HG02970 (cell line): ENCODE measurements at regions not wholly inside any gene's neighbourhood (a gene's known extent, or its start where the extent isn't known, plus 50 kb on each side); places are given as distances from the start of the nearest gene placed in this dataset.

ENCODE experiments used
- ATAC-seq: cut with Tn5 transposase; IDR thresholded peaks from one replicate; pipeline ENCODE4 v1.9.1; 2021; ENCODE audit warnings: mild to moderate bottlenecking, moderate library complexity, moderate number of reproducible peaks; ENCODE audit not compliant: unreplicated experiment, low FRiP score

DNA sequence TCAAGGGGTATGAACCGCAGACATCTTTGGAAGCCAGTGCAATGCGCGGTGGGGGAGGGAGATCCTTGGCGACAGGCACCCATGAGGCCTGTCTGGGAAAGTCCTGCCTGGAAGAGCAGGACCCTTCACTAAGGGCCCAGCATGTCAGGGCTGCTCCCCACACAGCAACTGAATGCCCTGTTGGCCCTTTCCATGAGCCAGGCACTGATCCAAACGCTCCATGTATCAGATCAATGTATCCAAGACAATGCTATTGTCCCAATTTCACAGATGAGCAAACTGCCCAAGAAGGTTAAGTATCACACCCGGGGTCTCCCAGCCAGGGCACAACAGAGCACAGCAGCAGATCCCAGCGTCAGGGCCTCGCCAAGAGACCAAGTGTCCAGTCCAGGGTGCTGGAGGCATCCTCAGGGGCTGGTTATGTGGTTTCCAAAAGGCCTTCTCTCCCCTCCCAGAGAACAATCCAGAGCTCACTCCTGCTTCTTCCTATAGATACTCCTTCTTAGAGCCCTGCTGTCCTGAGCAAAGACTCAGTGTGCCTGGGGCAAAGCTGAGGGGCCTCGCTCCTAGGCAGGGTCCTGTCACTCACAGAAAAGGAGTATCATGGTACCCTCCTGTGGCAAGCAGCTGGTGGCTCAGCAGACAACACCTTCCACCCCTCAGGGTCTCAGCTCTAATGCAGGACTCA lies 328.0 kb downstream of the NPHP4 start:
- no peak for ATAC-seq

DNA sequence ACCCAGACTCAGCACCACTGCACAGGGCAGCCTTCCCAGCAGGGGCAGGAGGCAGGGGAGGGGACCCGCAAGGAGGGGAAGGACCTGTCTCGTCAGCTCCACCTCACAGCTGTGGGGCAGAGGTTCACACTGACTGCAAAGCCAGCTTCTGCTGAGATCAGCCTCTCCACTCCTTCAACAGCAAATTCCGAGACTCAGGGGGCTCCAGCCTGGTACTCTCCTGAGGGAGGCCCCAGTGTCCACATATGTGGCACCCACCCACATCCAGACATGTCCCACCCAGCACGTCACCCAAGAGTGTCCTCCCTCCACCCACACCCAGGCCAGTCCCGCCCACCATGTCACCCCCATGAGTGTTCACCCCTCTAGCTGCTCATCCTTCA lies 329.5 kb downstream of the NPHP4 start:
- no peak for ATAC-seq

DNA sequence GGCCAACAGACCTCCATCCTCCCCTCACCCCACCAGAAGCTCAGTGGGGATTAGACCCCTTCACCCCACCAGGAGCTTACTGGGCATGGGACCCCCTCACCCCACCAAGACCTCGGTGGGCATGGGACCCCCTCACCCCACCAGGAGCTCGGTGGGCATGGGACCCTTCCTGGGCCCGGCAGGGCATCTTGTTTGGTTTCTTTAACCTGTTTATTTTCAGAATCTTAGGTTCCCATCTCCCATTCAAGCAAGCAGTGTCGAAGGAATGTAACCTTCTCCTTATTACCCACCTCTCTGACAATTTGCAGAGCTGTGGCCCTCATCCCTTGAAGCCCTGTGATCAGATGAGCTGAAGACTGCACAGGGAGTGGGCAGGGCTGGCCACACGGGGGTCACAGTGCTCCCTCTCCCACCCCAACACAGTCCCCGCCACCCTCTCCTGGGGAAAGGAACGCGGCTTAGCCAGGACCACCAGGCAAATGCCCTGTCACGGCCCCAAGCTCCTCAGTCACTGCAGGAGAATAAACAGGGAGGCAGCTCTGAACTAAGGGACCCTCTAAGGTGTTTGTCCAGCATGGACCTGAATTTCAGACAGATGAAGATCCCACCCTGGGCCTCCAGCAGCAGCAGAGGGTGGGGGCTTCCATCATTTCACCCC lies 330.0 kb downstream of the NPHP4 start:
- ATAC-seq, result no peak

DNA sequence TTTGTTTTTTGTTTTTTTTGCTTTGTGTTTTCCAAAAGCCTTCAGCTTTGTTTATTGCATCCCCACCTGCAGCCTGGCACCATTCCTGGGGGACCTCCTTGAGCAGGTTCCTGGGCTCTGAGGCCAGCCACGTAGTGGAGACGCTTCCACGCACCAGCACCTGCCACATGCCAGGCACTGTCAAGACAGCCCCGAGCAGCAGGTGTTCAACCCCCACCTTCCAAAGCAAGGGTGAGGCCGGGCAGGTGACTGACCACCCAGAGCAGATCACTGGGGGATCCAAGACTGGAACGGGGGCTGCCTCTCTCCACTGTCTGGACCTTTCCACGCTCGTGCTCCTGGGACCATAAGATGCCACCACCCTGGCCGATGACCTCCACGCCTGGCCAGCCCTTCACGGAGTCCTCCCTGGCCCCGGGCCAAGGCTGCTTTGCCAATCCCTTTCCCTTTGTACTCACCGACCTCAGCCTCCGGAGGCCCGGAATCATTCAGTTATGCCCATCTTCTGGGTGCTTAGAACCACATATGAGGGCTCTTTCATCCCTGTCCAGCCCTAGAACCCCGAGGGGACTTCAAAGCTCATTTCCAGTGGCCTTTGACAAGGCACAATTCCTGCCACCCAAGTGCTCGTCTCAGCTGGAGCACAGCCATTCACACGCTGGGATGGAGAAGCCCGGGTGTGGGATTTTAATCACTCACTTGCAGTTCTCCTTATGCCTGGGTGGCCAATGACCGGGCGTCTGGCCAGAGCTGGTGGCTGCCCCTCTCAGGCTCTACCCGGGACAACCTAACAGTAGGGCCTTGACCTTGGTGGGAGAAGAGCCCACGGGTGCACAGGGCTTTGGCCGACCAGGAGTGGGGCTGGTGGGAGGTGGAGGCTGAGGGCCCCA lies 330.8 kb downstream of the NPHP4 start:
- no peak for ATAC-seq

DNA sequence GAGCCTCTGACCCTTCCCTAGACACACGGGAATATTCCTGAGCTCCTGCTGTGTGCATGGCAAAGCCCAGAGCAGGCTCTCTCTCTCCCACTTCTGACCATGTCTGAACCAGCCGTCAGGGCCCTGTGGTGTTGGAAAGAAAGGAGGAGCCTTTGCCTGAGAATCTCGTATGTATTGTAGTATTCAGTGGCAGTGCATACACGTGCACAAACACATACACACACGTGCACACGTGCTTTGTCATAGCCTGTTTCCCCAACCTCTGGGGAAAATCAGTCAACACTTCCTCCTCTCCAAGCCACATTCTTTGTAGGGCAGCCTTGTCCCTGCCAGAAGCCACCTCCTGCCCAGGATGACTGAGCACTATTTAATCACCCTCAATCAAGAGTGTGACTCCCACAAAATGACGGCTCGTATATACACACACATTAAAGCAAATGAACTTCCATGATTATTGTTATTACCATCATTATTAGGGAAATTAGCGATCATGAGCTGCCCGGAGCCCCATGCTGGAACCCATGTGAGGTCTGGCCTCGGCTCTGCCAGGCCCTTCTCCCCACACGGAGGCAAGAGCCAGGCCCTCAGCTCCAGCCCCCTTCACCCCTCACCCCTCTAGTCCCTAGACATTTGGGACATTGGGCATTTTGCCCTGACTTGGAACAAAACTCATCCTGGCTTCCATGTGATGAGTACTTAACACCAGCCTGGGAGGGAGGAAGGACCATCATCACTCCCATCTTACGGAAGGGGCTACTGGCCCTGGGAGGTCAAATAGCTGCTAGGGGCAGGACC lies 331.9 kb downstream of the NPHP4 start:
- ATAC-seq, result no peak

DNA sequence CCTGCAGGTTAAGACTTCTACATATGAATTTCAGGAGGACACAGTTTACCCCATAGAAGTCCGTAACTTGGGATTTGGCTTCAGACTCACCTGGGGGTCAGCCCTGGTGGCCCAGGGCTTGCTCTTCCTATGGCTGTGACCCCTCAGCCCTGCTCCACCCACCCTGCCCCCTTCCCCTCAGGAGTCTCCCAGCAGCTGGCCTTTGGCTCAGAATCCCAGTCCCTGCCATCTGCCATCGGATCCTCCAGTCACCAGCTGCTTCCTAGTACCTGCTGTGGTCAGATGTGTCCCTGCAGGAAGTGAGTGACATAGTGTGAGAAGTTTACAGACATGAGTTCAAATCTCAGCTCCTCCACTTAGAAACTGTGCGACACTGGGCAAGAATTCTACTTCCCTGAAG lies 332.6 kb downstream of the NPHP4 start:
- ATAC-seq, result no peak

DNA sequence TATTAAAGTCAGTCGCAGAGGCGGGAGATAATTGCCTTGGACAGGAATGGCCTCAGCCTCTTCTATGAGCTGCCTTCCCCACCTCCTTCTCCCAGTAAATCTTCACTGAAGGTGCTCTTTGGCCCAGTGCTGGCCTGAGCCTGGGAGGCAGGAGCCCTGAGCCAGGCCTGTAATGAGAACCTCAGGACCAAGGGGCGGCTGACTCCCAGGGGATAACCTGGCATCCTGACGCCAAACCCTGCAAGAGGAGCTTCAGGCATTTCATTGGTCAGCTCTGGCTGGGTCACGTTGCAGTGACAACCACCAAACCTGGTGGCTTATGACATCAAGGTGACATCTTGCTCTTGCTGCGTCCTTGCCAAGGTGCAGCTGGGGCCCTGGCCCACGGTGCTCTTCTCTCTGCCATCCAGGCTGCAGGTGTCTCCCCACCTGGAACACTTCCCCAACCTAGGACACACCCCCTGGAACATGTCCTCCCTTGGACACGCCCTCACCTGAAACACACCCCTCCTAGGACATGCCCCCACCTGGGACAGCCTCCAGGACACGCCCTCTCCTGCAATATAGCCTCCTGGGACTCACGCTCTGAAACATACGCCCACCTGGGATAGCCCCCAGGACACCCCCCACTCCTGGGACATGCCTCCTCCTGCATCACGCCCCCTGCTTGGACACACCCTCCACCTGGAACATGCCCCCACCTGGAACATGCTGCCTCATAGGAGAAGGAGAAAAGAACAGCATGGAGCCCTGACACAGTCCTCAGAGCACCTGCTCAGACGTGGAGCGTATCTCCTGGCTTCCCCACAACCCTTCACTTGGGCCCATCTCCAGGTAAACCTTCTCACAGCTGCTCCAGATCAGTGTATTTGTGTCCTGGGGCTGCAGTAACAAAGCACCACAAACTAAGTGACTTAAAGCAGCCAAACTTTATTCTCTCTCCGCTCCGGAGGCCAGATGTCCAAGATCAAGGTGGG lies 333.6 kb downstream of the NPHP4 start:
- no peak for ATAC-seq

DNA sequence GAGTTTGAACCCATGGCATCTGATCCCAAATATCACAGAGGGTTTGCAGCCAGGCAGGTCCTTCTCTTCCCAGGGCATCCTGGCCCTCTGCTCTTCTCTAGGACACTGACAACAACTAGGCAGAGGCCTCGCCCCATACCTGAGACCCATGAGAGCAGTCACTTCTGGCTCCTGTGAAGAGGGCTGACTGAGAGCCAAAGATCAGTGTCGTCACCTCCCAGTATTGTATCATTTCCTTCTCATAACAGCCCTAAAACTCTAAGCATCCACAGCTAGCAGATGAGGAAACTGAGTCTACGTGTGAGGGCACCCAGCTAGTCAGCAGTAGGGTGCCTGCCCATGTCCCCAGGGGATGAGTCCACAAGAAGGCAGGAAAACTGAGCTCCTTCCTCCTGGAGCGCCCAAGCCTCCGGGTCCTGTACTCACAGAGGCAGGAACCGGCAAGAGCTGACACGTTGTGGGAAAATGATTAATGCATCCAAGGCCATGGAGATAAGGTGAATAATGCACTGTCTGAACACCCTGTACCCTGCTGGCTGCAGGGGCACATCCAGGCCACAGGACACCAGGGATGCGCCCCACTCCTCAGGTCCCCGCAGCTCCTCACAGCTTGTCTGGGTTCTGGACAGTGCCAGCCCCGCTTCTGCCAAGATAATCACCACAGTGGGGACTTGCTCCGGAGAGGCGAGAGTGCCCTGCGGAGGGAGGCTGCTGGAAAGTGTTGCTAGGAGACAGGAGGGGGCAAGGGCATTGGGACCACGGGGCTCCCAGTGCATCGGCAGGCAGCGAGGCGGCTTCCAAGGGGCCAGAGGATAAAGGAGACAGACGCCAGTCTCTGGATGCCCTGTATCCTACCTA lies 340.0 kb downstream of the NPHP4 start:
- no peak for ATAC-seq

DNA sequence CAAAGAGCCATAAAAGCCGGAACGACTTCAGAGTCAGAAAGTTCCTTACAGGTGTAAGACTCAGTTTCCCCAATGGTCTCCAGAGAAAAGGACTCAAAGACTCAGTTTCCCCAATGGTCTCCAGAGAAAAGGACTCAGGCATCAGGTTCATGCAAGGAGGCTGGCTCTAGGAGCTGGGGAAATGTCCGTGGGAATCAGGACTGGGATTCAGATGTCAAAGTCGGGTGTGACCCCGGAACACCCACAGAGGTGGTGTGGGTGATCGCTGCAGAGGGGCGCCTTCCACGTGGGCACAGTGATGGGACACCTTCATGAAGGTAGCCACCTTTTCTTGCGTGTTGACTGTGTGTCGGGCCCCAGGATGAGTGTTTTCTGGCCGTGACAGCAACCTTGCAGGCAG lies 340.8 kb downstream of the NPHP4 start:
- ATAC-seq, result no peak

DNA sequence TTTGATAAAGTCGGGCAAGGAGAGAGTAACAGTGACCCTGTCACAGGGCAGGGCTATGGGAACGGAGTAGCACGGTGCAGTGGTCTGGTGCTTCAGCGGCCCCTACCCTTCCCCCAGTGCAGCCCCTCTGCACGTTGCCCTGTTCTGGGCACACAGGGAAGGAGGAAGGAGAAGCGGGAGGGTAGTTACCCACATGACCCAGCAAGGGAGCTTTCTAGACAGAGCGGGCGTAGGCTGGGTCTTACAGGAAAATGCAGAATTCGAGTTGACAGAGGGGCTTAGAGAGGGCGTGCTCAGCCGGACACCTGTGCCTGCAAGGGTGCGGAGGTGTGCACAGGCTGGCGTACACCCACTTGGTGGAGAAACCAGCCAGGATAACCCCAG lies 341.2 kb downstream of the NPHP4 start:
- no peak for ATAC-seq

DNA sequence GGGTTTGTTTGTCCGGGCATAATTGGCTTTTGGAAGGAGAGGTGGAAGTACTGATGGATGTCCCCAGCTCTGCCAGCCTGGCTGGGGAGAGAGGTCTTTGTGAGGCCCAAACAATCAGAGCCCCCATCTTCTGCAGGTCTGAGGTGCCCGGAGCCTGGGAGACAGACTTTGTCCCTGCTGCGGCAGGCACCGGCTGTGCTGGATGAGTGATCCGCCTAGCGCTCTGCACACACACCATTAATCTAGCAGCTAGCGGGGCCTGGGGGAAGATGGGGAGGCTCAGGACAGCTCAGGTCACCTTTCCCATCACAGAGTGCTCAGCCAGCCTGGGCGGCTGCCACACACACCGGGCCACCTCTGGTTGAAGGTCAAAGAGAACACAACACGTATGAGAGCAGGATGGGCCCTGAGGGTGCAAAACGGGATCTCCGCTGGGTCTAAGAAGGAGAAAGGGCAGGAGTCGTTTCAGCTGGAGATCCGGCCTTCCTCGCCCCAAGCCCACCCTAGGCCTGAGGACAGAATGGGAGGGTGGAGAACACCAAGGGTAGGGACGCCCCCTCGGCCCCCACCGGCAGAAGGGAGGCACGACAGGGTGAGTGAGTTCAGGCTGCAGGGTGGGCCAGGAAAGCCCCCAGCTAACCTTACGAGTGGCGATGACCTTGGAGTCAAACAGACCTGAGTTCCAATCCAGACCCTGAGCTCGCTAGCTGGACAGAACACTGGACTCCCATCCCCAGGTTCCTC lies 341.8 kb downstream of the NPHP4 start:
- no peak for ATAC-seq

DNA sequence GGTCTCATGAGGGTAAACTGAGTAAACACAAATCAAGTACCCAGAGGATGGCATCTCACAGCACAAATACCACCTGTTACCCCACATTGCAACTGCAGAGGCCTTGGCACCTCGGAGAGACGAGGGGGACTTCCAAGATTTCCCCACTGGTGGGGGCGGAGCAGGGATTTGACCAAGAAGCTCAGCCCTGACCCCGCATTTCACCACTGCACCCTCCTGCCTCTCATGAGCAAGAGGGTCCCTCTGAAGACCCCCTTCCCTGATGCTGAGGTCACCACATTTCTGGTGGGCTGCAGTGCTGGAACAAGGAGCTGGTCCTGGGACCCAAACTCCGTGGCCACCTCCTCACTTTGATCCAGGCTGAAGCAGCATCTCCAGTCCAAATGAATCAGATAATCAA lies 342.4 kb downstream of the NPHP4 start:
- ATAC-seq, result no peak

DNA sequence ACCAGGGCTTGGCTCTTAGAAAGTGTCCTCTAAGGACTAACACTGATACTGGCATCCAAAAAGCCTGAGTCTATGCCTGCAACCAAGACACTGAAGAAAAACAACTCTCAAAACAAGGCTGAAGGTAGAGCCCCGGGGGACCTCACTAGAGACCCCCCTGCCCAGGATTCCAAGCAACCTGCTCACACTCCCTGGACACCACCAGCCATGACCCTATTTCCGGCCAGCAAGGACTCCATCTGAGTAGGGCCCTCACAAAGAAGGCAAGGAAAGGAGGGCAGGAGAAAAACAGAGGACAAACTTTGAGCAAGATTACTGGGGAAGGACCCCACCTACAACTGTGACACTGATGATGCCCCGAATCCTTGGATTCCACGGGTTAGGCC lies 343.1 kb downstream of the NPHP4 start:
- no peak for ATAC-seq

DNA sequence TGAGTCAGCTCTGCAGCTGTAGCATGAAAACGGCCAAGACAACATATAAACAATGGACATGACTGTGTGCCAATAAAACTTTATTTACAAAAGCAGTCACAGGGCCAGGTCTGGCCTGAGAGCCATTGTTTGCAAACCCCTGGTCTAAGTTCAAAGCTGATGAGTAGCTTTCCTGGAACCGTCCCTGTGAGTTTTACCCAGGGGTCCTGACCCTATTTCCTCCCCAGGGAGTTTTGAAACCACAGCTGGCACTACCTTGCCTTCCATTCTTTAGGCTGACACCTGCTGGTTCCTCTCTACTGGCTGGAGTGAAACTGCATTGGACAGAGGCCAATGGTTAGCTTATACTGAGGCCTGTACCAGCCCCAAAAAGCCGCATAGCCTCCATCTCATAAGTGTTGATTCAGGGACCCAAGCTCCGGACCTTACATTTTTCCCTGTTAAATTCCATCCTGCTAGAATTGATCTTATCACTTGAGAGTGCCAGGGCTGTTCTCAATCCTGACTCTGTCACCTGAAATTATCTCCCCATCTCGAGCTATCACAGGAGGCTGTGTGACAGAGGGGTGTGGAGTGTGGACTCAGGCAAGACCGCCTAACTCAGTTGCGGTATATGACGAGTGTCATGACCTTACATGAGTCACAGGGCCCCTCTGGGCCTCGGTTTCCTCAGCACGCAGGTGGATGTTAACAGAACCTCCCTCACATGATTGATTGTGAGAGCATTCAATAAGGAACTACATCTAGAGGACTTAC lies 343.6 kb downstream of the NPHP4 start:
- no peak for ATAC-seq

DNA sequence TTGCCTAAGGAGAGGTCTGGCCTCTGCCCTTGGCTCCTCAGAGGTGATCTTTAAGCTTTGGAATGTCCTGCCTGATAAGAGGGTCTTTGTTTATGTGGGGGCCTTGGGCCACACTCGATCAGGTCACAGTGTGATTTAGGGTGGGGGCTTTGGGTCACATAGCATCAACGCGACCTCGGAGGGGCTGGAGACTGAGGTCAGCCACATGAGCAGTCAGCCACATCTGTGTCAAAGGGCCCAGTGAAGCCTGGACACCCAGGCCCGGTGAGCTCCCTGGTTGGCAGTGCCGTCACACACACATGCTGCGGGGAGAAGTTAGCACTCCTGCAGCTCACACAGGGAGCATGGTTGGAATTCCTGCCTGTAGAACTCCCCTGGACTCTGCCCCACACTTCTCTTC lies 345.0 kb downstream of the NPHP4 start:
- no peak for ATAC-seq

DNA sequence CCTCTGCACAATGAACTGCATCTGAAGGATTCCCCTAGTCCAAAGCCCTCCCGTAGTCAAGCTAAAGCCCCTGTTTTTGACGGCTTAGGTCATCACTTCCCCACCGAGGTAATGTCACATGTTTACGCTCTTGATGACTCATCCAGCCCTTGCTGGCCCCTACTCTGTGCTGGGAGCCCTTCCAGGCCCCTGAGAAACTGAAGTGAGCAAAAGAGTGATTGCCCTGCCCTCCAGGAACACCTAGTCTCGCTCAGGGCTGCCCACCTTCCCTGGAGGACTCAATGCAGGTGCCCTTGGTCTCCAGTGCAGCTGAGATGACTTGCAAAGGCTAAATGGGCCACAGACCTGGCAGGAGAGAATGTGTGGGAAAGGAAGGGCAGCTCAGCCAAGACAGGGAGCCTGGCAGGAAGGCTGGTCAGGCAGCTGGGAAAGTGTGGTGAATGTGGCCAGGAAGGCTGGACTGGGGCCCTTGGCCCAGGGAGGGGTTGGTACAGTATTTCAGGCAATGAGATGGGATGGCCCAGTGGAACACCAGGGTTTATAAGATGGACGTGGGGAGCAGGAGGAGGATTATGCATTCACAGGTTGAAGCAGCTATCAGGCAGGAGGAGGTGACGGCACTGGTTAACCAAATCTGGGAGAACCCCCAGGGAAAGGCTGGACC lies 345.6 kb downstream of the NPHP4 start:
- no peak for ATAC-seq

DNA sequence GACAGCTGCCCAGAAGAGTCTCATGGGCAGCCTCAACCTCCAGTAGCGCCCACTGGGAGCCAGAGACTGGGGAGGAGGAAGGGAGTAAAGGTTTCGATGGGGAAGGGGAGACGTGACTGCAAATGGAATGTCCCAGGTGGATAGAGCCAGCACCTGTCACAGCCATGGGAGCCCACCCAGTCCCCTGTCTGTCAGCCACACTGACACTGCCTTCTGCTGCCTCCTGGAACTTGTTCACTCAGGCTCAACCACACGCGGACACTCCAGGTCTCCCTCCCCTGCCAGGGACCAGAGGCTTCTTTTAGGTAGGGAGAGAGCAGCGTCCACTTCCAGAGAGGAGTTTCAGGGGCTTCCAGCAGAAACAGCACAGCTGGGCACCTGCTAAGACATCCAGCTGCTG lies 346.3 kb downstream of the NPHP4 start:
- no peak for ATAC-seq
